GM23338 (cell line): ENCODE measurements at regions not wholly inside any gene's neighbourhood (a gene's known extent, or its start where the extent isn't known, plus 50 kb on each side); places are given as distances from the start of the nearest gene placed in this dataset.

Experiments
- ATAC-seq: fragments of 200-7000 bp; cut with Tn5 transposase; 3 replicates; pipeline ENCODE4 v1.9.1; 2020
- DNase-seq: peaks from one replicate; pipeline ENCODE4 v3.0.0-alpha.2; 2015; ENCODE audit warnings: low spot score
- H2AFZ ChIP-seq: fragments of 200-600 bp; sonication (generic); 2 replicates; pipeline ENCODE4 v1.8.0; 2016; ENCODE audit warnings: antibody characterized with exemption, mild to moderate bottlenecking, moderate library complexity
- H3F3A ChIP-seq: fragments of 200-600 bp; sonication (generic); replicated peaks from 2 replicates; pipeline ENCODE4 v1.8.0; 2017; ENCODE audit warnings: antibody characterized with exemption, mixed run types, low read depth
- H3K27ac ChIP-seq: fragments of 200-600 bp; sonication (generic); 2 replicates; pipeline ENCODE4 v1.6.1; 2016; ENCODE audit warnings: low read depth
- H3K27me3 ChIP-seq: fragments of 200-600 bp; sonication (generic); 2 replicates; pipeline ENCODE4 v1.8.0; 2016; ENCODE audit warnings: mild to moderate bottlenecking, mixed run types, moderate library complexity; ENCODE audit not compliant: insufficient read depth
- H3K36me3 ChIP-seq: fragments of 200-600 bp; sonication (generic); 2 replicates; pipeline ENCODE4 v1.8.0; 2016; ENCODE audit warnings: mild to moderate bottlenecking; ENCODE audit not compliant: insufficient read depth
- H3K4me1 ChIP-seq: fragments of 200-600 bp; sonication (generic); 2 replicates; pipeline ENCODE4 v1.8.0; 2016; ENCODE audit warnings: mild to moderate bottlenecking, moderate library complexity; ENCODE audit not compliant: insufficient read depth
- H3K4me2 ChIP-seq: fragments of 200-600 bp; sonication (generic); 2 replicates; pipeline ENCODE4 v1.7.1; 2017; ENCODE audit warnings: mixed run types
- H3K4me3 ChIP-seq: fragments of 200-600 bp; sonication (generic); 2 replicates; pipeline ENCODE4 v1.6.1; 2016; ENCODE audit warnings: mixed run types
- H3K79me2 ChIP-seq: fragments of 200-600 bp; sonication (generic); replicated peaks from 2 replicates; pipeline ENCODE4 v1.8.0; 2017; ENCODE audit warnings: mild to moderate bottlenecking; ENCODE audit not compliant: insufficient read depth
- H3K9me2 ChIP-seq: fragments of 200-600 bp; sonication (generic); 2 replicates; pipeline ENCODE4 v1.8.0; 2017; ENCODE audit not compliant: insufficient read depth
- H4K20me1 ChIP-seq: fragments of 200-600 bp; sonication (generic); replicated peaks from 2 replicates; pipeline ENCODE4 v1.8.0; 2017; ENCODE audit warnings: mild to moderate bottlenecking; ENCODE audit not compliant: insufficient read depth
- H3K27ac Mint-ChIP-seq: 2 replicates; pipeline ENCODE4 v1.8.0; 2020; ENCODE audit warnings: inconsistent platforms, mild to moderate bottlenecking, moderate library complexity, mixed read lengths
- H3K27me3 Mint-ChIP-seq: 3 replicates; pipeline ENCODE4 v1.8.0; 2022; ENCODE audit warnings: low read depth, mild to moderate bottlenecking, moderate library complexity, mixed read lengths, inconsistent platforms; ENCODE audit not compliant: insufficient read depth, poor library complexity
- H3K36me3 Mint-ChIP-seq: 3 replicates; pipeline ENCODE4 v1.8.0; 2021; ENCODE audit warnings: low read depth, mild to moderate bottlenecking, inconsistent platforms, moderate library complexity, mixed read lengths
- H3K4me1 Mint-ChIP-seq: 3 replicates; pipeline ENCODE4 v1.8.0; 2020; ENCODE audit warnings: mild to moderate bottlenecking, inconsistent platforms, mixed read lengths
- H3K4me3 Mint-ChIP-seq: 3 replicates; pipeline ENCODE4 v1.8.0; 2021; ENCODE audit warnings: moderate library complexity, mild to moderate bottlenecking, inconsistent platforms, mixed read lengths
- H3K9me3 Mint-ChIP-seq: 3 replicates; pipeline ENCODE4 v1.8.0; 2020; ENCODE audit warnings: moderate library complexity, mild to moderate bottlenecking, inconsistent platforms, mixed read lengths
- CTCF ChIP-seq, 2 experiments: fragments of 200-600 bp in 1 of 2; sonication (generic) in 1 of 2; conservative IDR thresholded peaks; 2 replicates each; pipeline versions ENCODE4 v1.5.1 to v1.6.1; 2016 to 2017; ENCODE audit warnings: antibody characterized with exemption in 2 of 2, low read depth in 2 of 2, mild to moderate bottlenecking in 2 of 2, moderate library complexity in 1 of 2
- ETS1 ChIP-seq: IDR thresholded peaks from 2 replicates; pipeline ENCODE4 v1.6.1; 2016; ENCODE audit warnings: antibody characterized with exemption
- EZH2phosphoT487 ChIP-seq: fragments of 200-600 bp; sonication (generic); IDR thresholded peaks from one replicate; pipeline ENCODE4 v1.8.1; 2018; ENCODE audit warnings: antibody characterized with exemption; ENCODE audit not compliant: unreplicated experiment
- JUNB ChIP-seq: IDR thresholded peaks from one replicate; pipeline ENCODE4 v1.6.1; 2016; ENCODE audit warnings: antibody characterized with exemption; ENCODE audit not compliant: unreplicated experiment
- NANOG ChIP-seq: IDR thresholded peaks from 2 replicates; pipeline ENCODE4 v1.6.1; 2016; ENCODE audit warnings: antibody characterized with exemption, borderline replicate concordance
- REST ChIP-seq: IDR thresholded peaks from one replicate; pipeline ENCODE4 v1.6.1; 2018; ENCODE audit warnings: antibody characterized with exemption; ENCODE audit not compliant: unreplicated experiment
- ZNF462 ChIP-seq: fragments of 250-450 bp; sonication (Bioruptor Pico); IDR thresholded peaks from 2 replicates; pipeline ENCODE4 v1.5.0; 2020; ENCODE audit warnings: mild to moderate bottlenecking, moderate library complexity

- TF ChIP-seq ZNF462 (CRISPR knock-in tag) (no peak), CTCF (conservative IDR thresholded peaks at IDR 0.05; ENCODE audit: low read depth in 2 of 2) (no peak)
Measured at GRCh38 chr1:199646761-199647160, 380.7 kb upstream of the NR5A2 start (continued).

- H4K20me1 ChIP-seq: no peaks in the 10 kb centered on the region
- no peak overlapping the region for H3K4me2 ChIP-seq
- no peaks in the 10 kb centered on the region for H3K4me1 Mint-ChIP-seq
- H3K4me3 Mint-ChIP-seq: no peak overlapping the region
- no peak for ATAC-seq
- no peak for TF ChIP-seq ETS1
- TF ChIP-seq JUNB: no peak
- TF ChIP-seq NANOG: no peak
- no peak for TF ChIP-seq REST
- TF ChIP-seq EZH2phosphoT487: no peak
- no peaks in the 10 kb centered on the region for H3K27me3 ChIP-seq
- H3K9me2 ChIP-seq: no peaks in the 10 kb centered on the region
- no peak overlapping the region for H3K27ac ChIP-seq
- H3K79me2 ChIP-seq: no peaks in the 10 kb centered on the region
- H3F3A ChIP-seq: no peaks in the 10 kb centered on the region
- H3K36me3 Mint-ChIP-seq: no peaks in the 10 kb centered on the region; the same call in 2 of the 3 replicates
- H3K4me1 ChIP-seq: no peaks in the 10 kb centered on the region
- H3K9me3 Mint-ChIP-seq: no peaks in the 10 kb centered on the region; the same call in 2 of the 3 replicates
- H3K4me3 ChIP-seq: no peak overlapping the region
- H3K36me3 ChIP-seq: no peaks in the 10 kb centered on the region
- H3K27ac Mint-ChIP-seq: no peak overlapping the region
- no peak overlapping the region for H2AFZ ChIP-seq
- no peak for DNase-seq
- H3K27me3 Mint-ChIP-seq: no peaks in the 10 kb centered on the region
Measured at GRCh38 chr1:199657449-199657848, 370.1 kb upstream of the NR5A2 start.
